Spleen (tissue), 3 donors: ENCODE measurements at regions not wholly inside any gene's neighbourhood (a gene's known extent, or its start where the extent isn't known, plus 50 kb on each side); places are given as distances from the start of the nearest gene placed in this dataset.

ENCODE experiments used
- POLR2A ChIP-seq, 3 donors: fragments of 450-650 bp; IDR thresholded peaks; one replicate each; pipeline ENCODE4 v1.5.1; 2017; ENCODE audit warnings: antibody characterized with exemption in 3 of 3, mild to moderate bottlenecking in 1 of 3
- POLR2AphosphoS5 ChIP-seq, 3 donors: sonication (generic); formaldehyde crosslinking; IDR thresholded peaks; one replicate each; pipeline ENCODE4 v1.5.1; 2017; ENCODE audit warnings: antibody characterized with exemption in 3 of 3

- TF ChIP-seq POLR2A (IDR thresholded peaks at IDR 0.05) (no peak), POLR2AphosphoS5 (IDR thresholded peaks at IDR 0.05) (no peak)
These were observed 394.5 kb upstream of the CFAP20DC start for GRCh38 chr3:59444294-59444671.
